ENCODE measurements at regions not wholly inside any gene's neighbourhood (a gene's known extent, or its start where the extent isn't known, plus 50 kb on each side); places are given as distances from the start of the nearest gene placed in this dataset.

DNA sequence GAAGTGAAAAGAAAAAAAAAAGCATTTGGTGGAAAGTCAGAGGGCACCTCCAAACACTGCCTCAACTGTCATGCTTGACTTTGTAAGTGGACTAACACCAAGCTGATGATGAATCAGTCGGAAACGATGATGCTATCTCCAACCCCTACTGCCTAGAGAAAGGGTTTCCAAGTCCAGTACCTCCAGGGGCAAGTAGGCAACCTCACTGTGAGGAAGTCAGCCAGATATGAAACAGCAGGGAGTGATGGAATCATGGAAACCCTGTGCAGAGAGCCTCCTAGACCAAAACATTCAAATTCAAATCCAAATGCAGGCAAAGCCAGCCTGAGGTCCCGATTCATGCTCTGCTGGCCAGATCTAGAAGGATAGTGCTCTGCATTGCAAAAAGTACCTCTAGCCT, 100.9 kb upstream of the SERP2 start:
- H3K36me3 ChIP-seq (ENCODE audit: control insufficient read depth in 2 of 2, insufficient read depth in 2 of 2, low read length in 1 of 2), result no peaks in the 10 kb centered on the region
- no peaks in the 10 kb centered on the region for H3K27me3 ChIP-seq (ENCODE audit: control insufficient read depth in 1 of 2, insufficient read depth in 2 of 2, low read length in 2 of 2)
- 82 to 92% methylated on average over 3 of the region's 3 CpGs for WGBS, 2 donors
- H3K4me3 ChIP-seq (ENCODE audit: low read depth in 1 of 2, low read length in 2 of 2), result no peak overlapping the region
- H3K4me1 ChIP-seq (ENCODE audit: control insufficient read depth in 2 of 2, insufficient read depth in 2 of 2, low read length in 1 of 2), result peaks cover 0 to 3% of the 10 kb centered on the region in 2 donors
- H3K27ac ChIP-seq (ENCODE audit: low read depth in 2 of 2, low read length in 1 of 2), result peak overlapping the region in 1 of 2 donors; percentile 40
- H3K9me3 ChIP-seq (ENCODE audit: control insufficient read depth in 2 of 2, insufficient read depth in 1 of 2, low read depth in 1 of 2, low read length in 1 of 2), result no peaks in the 10 kb centered on the region

DNA sequence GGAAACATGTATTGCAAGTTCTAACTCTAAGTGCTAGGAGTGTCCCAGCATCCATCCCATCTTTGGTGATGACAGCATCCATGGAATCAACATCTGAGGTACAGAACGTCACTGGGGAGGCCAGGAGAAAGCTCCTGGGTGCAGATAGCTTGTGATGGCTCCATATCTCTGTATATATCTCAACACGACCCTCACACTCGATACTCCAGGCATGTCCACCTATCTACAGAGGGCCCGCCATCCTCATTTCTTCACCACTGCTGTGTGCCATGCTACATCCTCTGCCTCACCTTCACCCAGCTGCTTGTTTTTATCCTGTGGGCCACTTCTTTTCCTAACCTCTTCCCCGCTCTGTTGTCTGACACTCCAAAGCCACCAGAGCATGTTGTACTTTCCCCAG, 100.4 kb upstream of the SERP2 start:
- H3K27ac ChIP-seq (ENCODE audit: low read depth in 2 of 2, low read length in 1 of 2), result peak overlapping the region in 1 of 2 donors; percentile 13
- H3K27me3 ChIP-seq (ENCODE audit: control insufficient read depth in 1 of 2, insufficient read depth in 2 of 2, low read length in 2 of 2), result no peaks in the 10 kb centered on the region
- H3K9me3 ChIP-seq (ENCODE audit: control insufficient read depth in 2 of 2, insufficient read depth in 1 of 2, low read depth in 1 of 2, low read length in 1 of 2), result no peaks in the 10 kb centered on the region
- no peak overlapping the region for H3K4me3 ChIP-seq (ENCODE audit: low read depth in 1 of 2, low read length in 2 of 2)
- WGBS, 2 donors, result 95 to 98% methylated on average over 5 of the region's 5 CpGs
- H3K36me3 ChIP-seq (ENCODE audit: control insufficient read depth in 2 of 2, insufficient read depth in 2 of 2, low read length in 1 of 2), result no peaks in the 10 kb centered on the region
- peaks cover 0 to 3% of the 10 kb centered on the region in 2 donors for H3K4me1 ChIP-seq (ENCODE audit: control insufficient read depth in 2 of 2, insufficient read depth in 2 of 2, low read length in 1 of 2)

GRCh38 chr13:44273991-44274770, 99.4 kb upstream of the SERP2 start:
- peak overlapping the region; percentile 73 to 82 for H3K27ac ChIP-seq (ENCODE audit: low read depth in 2 of 2, low read length in 1 of 2)
- 39 to 42% methylated on average over 6 of the region's 6 CpGs for WGBS, 2 donors
- peaks cover 0 to 3% of the 10 kb centered on the region in 2 donors for H3K4me1 ChIP-seq (ENCODE audit: control insufficient read depth in 2 of 2, insufficient read depth in 2 of 2, low read length in 1 of 2)
- H3K36me3 ChIP-seq (ENCODE audit: control insufficient read depth in 2 of 2, insufficient read depth in 2 of 2, low read length in 1 of 2), result no peaks in the 10 kb centered on the region
- H3K27me3 ChIP-seq (ENCODE audit: control insufficient read depth in 1 of 2, insufficient read depth in 2 of 2, low read length in 2 of 2), result no peaks in the 10 kb centered on the region
- H3K9me3 ChIP-seq (ENCODE audit: control insufficient read depth in 2 of 2, insufficient read depth in 1 of 2, low read depth in 1 of 2, low read length in 1 of 2), result no peaks in the 10 kb centered on the region
- no peak overlapping the region for H3K4me3 ChIP-seq (ENCODE audit: low read depth in 1 of 2, low read length in 2 of 2)

DNA sequence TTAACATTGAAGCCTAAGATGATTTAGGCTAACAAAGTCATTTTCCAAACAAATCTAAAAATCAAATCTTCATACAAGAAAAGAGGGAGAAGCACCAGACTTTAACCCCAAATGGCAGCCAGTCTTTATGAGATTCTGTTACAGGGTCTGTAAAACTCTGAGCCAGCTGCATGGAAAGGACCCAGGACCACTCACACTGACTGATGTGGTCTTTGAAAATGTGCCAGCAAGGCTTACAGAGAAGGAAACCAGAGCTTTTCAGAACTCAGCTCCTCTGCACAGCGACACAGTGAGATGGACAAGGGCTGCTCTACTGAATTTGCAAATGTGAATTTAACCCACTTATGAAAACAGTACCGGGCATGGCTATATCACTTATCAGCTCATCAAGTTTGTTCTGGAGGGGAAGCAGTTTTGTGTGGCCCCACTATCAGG, 98.8 kb upstream of the SERP2 start:
- Histone ChIP-seq H3K27me3 (ENCODE audit: control insufficient read depth in 1 of 2, insufficient read depth in 2 of 2, low read length in 2 of 2) (no peaks in the 10 kb centered on the region), H3K4me1 (ENCODE audit: control insufficient read depth in 2 of 2, insufficient read depth in 2 of 2, low read length in 1 of 2) (peaks cover 0 to 3% of the 10 kb centered on the region in 2 donors), H3K27ac (ENCODE audit: low read depth in 2 of 2, low read length in 1 of 2) (peak overlapping the region; percentile 62 to 78), H3K36me3 (ENCODE audit: control insufficient read depth in 2 of 2, insufficient read depth in 2 of 2, low read length in 1 of 2) (no peaks in the 10 kb centered on the region), H3K4me3 (ENCODE audit: low read depth in 1 of 2, low read length in 2 of 2) (no peak overlapping the region), H3K9me3 (ENCODE audit: control insufficient read depth in 2 of 2, insufficient read depth in 1 of 2, low read depth in 1 of 2, low read length in 1 of 2) (no peaks in the 10 kb centered on the region)
- 57 to 59% methylated on average over 2 of the region's 2 CpGs for WGBS, 2 donors

DNA sequence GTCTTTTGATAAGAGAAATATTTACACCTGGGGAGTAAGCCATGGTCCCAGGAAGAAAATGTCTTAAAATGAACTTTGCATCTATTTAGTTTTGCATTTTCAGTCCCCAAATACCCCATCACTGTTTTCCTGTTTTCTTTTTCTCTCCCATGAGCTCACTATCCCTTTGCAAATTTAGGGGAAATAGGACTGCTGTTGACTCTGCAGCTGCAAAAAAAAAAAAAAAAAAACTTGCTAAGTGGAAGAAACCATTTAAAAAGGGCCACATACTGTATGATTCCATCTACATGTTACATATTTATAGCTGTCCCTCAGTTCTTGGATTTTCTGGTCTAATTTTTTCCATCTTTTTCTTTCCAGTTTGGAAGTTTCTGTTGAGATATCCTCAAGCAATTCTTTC, 98.2 kb upstream of the SERP2 start:
- Histone ChIP-seq H3K36me3 (ENCODE audit: control insufficient read depth in 2 of 2, insufficient read depth in 2 of 2, low read length in 1 of 2) (no peaks in the 10 kb centered on the region), H3K4me3 (ENCODE audit: low read depth in 1 of 2, low read length in 2 of 2) (no peak overlapping the region), H3K4me1 (ENCODE audit: control insufficient read depth in 2 of 2, insufficient read depth in 2 of 2, low read length in 1 of 2) (peaks cover 0 to 3% of the 10 kb centered on the region in 2 donors), H3K27me3 (ENCODE audit: control insufficient read depth in 1 of 2, insufficient read depth in 2 of 2, low read length in 2 of 2) (no peaks in the 10 kb centered on the region), H3K27ac (ENCODE audit: low read depth in 2 of 2, low read length in 1 of 2) (peak overlapping the region in 1 of 2 donors; percentile 78), H3K9me3 (ENCODE audit: control insufficient read depth in 2 of 2, insufficient read depth in 1 of 2, low read depth in 1 of 2, low read length in 1 of 2) (no peaks in the 10 kb centered on the region)

DNA sequence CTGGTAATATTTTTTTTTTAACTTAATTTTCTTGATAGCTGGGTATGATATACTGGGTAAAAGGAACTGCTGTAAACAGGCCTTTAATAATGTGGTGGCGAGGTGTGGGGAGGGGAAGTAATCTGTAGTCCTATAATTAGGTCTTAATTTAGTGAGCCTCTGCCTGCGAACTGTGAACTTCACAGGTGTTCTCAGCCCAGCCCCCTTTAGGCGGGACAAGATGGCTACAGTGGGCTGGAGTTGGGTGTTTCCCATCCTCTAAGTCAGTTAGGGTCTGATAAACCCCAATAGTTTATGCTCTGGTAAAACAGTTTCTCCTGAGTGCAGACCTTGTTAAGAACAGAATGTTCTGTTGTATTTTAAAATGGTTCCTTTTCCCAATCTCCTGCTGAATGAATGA, 97.6 kb upstream of the SERP2 start:
- H3K4me3 ChIP-seq (ENCODE audit: low read depth in 1 of 2, low read length in 2 of 2), result no peak overlapping the region
- H3K9me3 ChIP-seq (ENCODE audit: control insufficient read depth in 2 of 2, insufficient read depth in 1 of 2, low read depth in 1 of 2, low read length in 1 of 2), result no peaks in the 10 kb centered on the region
- H3K27ac ChIP-seq (ENCODE audit: low read depth in 2 of 2, low read length in 1 of 2), result no peak overlapping the region
- H3K36me3 ChIP-seq (ENCODE audit: control insufficient read depth in 2 of 2, insufficient read depth in 2 of 2, low read length in 1 of 2), result no peaks in the 10 kb centered on the region
- WGBS, 2 donors, result 87 to 92% methylated on average over 3 of the region's 3 CpGs
- no peaks in the 10 kb centered on the region for H3K27me3 ChIP-seq (ENCODE audit: control insufficient read depth in 1 of 2, insufficient read depth in 2 of 2, low read length in 2 of 2)
- peaks cover 0 to 3% of the 10 kb centered on the region in 2 donors for H3K4me1 ChIP-seq (ENCODE audit: control insufficient read depth in 2 of 2, insufficient read depth in 2 of 2, low read length in 1 of 2)

GRCh38 chr13:44277459-44277858, 96.2 kb upstream of the SERP2 start:
- Histone ChIP-seq H3K36me3 (ENCODE audit: control insufficient read depth in 2 of 2, insufficient read depth in 2 of 2, low read length in 1 of 2) (no peaks in the 10 kb centered on the region), H3K4me1 (ENCODE audit: control insufficient read depth in 2 of 2, insufficient read depth in 2 of 2, low read length in 1 of 2) (peaks cover 0 to 5% of the 10 kb centered on the region in 2 donors), H3K4me3 (ENCODE audit: low read depth in 1 of 2, low read length in 2 of 2) (no peak overlapping the region), H3K27ac (ENCODE audit: low read depth in 2 of 2, low read length in 1 of 2) (no peak overlapping the region), H3K9me3 (ENCODE audit: control insufficient read depth in 2 of 2, insufficient read depth in 1 of 2, low read depth in 1 of 2, low read length in 1 of 2) (no peaks in the 10 kb centered on the region), H3K27me3 (ENCODE audit: control insufficient read depth in 1 of 2, insufficient read depth in 2 of 2, low read length in 2 of 2) (no peaks in the 10 kb centered on the region)
- 97 to 100% methylated on average over 1 of the region's 1 CpG for WGBS, 2 donors

GRCh38 chr13:44278166-44278565, 95.5 kb upstream of the SERP2 start:
- no peaks in the 10 kb centered on the region for H3K27me3 ChIP-seq (ENCODE audit: control insufficient read depth in 1 of 2, insufficient read depth in 2 of 2, low read length in 2 of 2)
- H3K9me3 ChIP-seq (ENCODE audit: control insufficient read depth in 2 of 2, insufficient read depth in 1 of 2, low read depth in 1 of 2, low read length in 1 of 2), result no peaks in the 10 kb centered on the region
- H3K4me1 ChIP-seq (ENCODE audit: control insufficient read depth in 2 of 2, insufficient read depth in 2 of 2, low read length in 1 of 2), result peaks cover 0 to 5% of the 10 kb centered on the region in 2 donors
- H3K36me3 ChIP-seq (ENCODE audit: control insufficient read depth in 2 of 2, insufficient read depth in 2 of 2, low read length in 1 of 2), result no peaks in the 10 kb centered on the region
- WGBS, 2 donors, result 50 to 54% methylated on average over 4 of the region's 4 CpGs
- no peak overlapping the region for H3K4me3 ChIP-seq (ENCODE audit: low read depth in 1 of 2, low read length in 2 of 2)
- no peak overlapping the region for H3K27ac ChIP-seq (ENCODE audit: low read depth in 2 of 2, low read length in 1 of 2)

- Histone ChIP-seq H3K9me3 (ENCODE audit: control insufficient read depth in 2 of 2, insufficient read depth in 1 of 2, low read depth in 1 of 2, low read length in 1 of 2) (no peaks in the 10 kb centered on the region), H3K36me3 (ENCODE audit: control insufficient read depth in 2 of 2, insufficient read depth in 2 of 2, low read length in 1 of 2) (no peaks in the 10 kb centered on the region), H3K27ac (ENCODE audit: low read depth in 2 of 2, low read length in 1 of 2) (no peak overlapping the region), H3K4me3 (ENCODE audit: low read depth in 1 of 2, low read length in 2 of 2) (no peak overlapping the region), H3K27me3 (ENCODE audit: control insufficient read depth in 1 of 2, insufficient read depth in 2 of 2, low read length in 2 of 2) (no peaks in the 10 kb centered on the region), H3K4me1 (ENCODE audit: control insufficient read depth in 2 of 2, insufficient read depth in 2 of 2, low read length in 1 of 2) (peaks cover 0 to 2% of the 10 kb centered on the region in 2 donors)
- 73 to 85% methylated on average over 5 of the region's 5 CpGs for WGBS, 2 donors
These were observed 93.2 kb upstream of the SERP2 start for GRCh38 chr13:44280456-44280855.

Measured in esophagus (tissue), 2 donors.